ENCODE measurements at regions not wholly inside any gene's neighbourhood (a gene's known extent, or its start where the extent isn't known, plus 50 kb on each side); places are given as distances from the start of the nearest gene placed in this dataset.

DNA sequence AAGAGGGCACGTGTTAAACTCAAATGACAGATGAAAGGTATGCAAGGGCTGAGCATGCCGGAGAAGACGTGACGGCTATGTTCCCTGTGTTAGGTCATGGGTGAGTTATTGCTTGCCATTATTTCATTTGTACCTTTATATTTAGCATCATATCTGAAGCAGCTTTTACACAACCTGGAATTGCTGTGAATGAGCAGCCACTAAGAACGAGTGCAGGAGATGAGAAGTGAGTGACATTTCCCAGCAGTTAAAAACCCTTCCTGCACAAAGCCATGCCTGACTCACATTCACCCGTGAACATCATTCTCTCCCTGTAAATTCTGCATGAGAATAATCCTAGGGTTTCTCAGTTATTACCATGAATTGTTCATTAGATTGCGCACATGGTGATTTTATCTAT is 433.2 kb upstream of the ZFP42 start:
- TF ChIP-seq, protein P1, sequence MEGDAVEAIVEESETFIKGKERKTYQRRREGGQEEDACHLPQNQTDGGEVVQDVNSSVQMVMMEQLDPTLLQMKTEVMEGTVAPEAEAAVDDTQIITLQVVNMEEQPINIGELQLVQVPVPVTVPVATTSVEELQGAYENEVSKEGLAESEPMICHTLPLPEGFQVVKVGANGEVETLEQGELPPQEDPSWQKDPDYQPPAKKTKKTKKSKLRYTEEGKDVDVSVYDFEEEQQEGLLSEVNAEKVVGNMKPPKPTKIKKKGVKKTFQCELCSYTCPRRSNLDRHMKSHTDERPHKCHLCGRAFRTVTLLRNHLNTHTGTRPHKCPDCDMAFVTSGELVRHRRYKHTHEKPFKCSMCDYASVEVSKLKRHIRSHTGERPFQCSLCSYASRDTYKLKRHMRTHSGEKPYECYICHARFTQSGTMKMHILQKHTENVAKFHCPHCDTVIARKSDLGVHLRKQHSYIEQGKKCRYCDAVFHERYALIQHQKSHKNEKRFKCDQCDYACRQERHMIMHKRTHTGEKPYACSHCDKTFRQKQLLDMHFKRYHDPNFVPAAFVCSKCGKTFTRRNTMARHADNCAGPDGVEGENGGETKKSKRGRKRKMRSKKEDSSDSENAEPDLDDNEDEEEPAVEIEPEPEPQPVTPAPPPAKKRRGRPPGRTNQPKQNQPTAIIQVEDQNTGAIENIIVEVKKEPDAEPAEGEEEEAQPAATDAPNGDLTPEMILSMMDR (IDR thresholded peaks at IDR 0.05) = no peak
- TF ChIP-seq EZH2phosphoT487 (IDR thresholded peaks at IDR 0.05) (no peak), EZH2 (IDR thresholded peaks at IDR 0.05) (no peak)

All from neural progenitor cell (in vitro differentiated cells).